SU-DHL-6 (cell line): ENCODE measurements at regions not wholly inside any gene's neighbourhood (a gene's known extent, or its start where the extent isn't known, plus 50 kb on each side); places are given as distances from the start of the nearest gene placed in this dataset.

Experiments used
- H2AFZ ChIP-seq: fragments of 200-600 bp; sonication (generic); 2 replicates; pipeline ENCODE4 v1.6.1; 2014; ENCODE audit warnings: low read depth, mild to moderate bottlenecking, moderate library complexity, mixed read lengths, antibody characterized with exemption, low read length; ENCODE audit not compliant: severe bottlenecking
- H3F3A ChIP-seq: fragments of 200-600 bp; shearing (Covaris generic); 2 replicates; pipeline ENCODE4 v1.6.0; 2016; ENCODE audit warnings: antibody characterized with exemption, mild to moderate bottlenecking; ENCODE audit not compliant: insufficient read depth
- H3K27ac ChIP-seq: fragments of 200-600 bp; sonication (generic); 2 replicates; pipeline ENCODE4 v1.5.1; 2016; ENCODE audit warnings: low read depth, mild to moderate bottlenecking, low read length, moderate library complexity, mixed read lengths
- H3K27me3 ChIP-seq: fragments of 200-600 bp; sonication (generic), shearing (Covaris generic); 2 replicates; pipeline ENCODE4 v1.6.0; 2014; ENCODE audit warnings: mild to moderate bottlenecking, low read length
- H3K36me3 ChIP-seq: fragments of 200-600 bp; sonication (generic); 2 replicates; pipeline ENCODE4 v1.6.1; 2014; ENCODE audit warnings: mild to moderate bottlenecking, low read length, mixed read lengths
- H3K4me2 ChIP-seq: fragments of 300-600, 200-600 bp; shearing (Covaris generic), sonication (generic); 2 replicates; pipeline ENCODE4 v1.6.0; 2014; ENCODE audit warnings: low read length, low read depth, mild to moderate bottlenecking; ENCODE audit not compliant: poor library complexity, severe bottlenecking
- H3K4me3 ChIP-seq: fragments of 200-600 bp; sonication (generic); 2 replicates; pipeline ENCODE4 v1.5.1; 2014; ENCODE audit warnings: antibody characterized with exemption, low read length, mild to moderate bottlenecking, mixed read lengths; ENCODE audit not compliant: insufficient read depth, poor library complexity, severe bottlenecking
- H3K79me2 ChIP-seq: fragments of 200-600 bp; sonication (generic); 2 replicates; pipeline ENCODE4 v1.6.1; 2014; ENCODE audit warnings: mild to moderate bottlenecking, low read length, moderate library complexity; ENCODE audit not compliant: insufficient read depth
- H3K9ac ChIP-seq: fragments of 200-600 bp; sonication (generic); 2 replicates; pipeline ENCODE4 v1.7.0; 2014; ENCODE audit warnings: mild to moderate bottlenecking, low read length
- H3K9me2 ChIP-seq: fragments of 200-600 bp; sonication (generic); replicated peaks from 2 replicates; pipeline ENCODE4 v1.6.1; 2014; ENCODE audit warnings: low read length; ENCODE audit not compliant: insufficient read depth
- H3K9me3 ChIP-seq: fragments of 200-600 bp; sonication (generic); 2 replicates; pipeline ENCODE4 v1.6.1; 2014; ENCODE audit warnings: low read length, mixed read lengths; ENCODE audit not compliant: insufficient read depth
- H4K20me1 ChIP-seq: fragments of 200-600 bp; sonication (generic); 2 replicates; pipeline ENCODE4 v1.6.1; 2014; ENCODE audit warnings: low read depth, mild to moderate bottlenecking, antibody characterized with exemption, low read length, moderate library complexity, mixed read lengths
- EZH2phosphoT487 ChIP-seq: fragments of 200-600 bp; sonication (generic), shearing (Covaris generic); conservative IDR thresholded peaks from 2 replicates; pipeline ENCODE4 v1.6.1; 2018; ENCODE audit warnings: mild to moderate bottlenecking, antibody characterized with exemption, low read length, moderate library complexity, mixed read lengths
- TF ChIP-seq, protein P1 (sequence below): fragments of 200-600 bp; sonication (generic); IDR thresholded peaks from one replicate; pipeline ENCODE4 v1.5.1; 2017; ENCODE audit warnings: antibody characterized with exemption, mild to moderate bottlenecking, low read length, moderate library complexity; ENCODE audit not compliant: insufficient read depth, poor library complexity, severe bottlenecking

GRCh38 chr4:188206783-188207182 lies 67.5 kb downstream of the TRIML1 start:
- no peaks in the 10 kb centered on the region for H4K20me1 ChIP-seq
- no peak overlapping the region for H3K4me3 ChIP-seq
- no peak overlapping the region for H3K9ac ChIP-seq
- H3F3A ChIP-seq: no peaks in the 10 kb centered on the region
- H3K79me2 ChIP-seq: no peaks in the 10 kb centered on the region
- no peak for TF ChIP-seq EZH2phosphoT487
- TF ChIP-seq, protein P1, sequence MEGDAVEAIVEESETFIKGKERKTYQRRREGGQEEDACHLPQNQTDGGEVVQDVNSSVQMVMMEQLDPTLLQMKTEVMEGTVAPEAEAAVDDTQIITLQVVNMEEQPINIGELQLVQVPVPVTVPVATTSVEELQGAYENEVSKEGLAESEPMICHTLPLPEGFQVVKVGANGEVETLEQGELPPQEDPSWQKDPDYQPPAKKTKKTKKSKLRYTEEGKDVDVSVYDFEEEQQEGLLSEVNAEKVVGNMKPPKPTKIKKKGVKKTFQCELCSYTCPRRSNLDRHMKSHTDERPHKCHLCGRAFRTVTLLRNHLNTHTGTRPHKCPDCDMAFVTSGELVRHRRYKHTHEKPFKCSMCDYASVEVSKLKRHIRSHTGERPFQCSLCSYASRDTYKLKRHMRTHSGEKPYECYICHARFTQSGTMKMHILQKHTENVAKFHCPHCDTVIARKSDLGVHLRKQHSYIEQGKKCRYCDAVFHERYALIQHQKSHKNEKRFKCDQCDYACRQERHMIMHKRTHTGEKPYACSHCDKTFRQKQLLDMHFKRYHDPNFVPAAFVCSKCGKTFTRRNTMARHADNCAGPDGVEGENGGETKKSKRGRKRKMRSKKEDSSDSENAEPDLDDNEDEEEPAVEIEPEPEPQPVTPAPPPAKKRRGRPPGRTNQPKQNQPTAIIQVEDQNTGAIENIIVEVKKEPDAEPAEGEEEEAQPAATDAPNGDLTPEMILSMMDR: no peak
- no peaks in the 10 kb centered on the region for H3K36me3 ChIP-seq
- no peaks in the 10 kb centered on the region for H3K9me2 ChIP-seq
- H2AFZ ChIP-seq: no peak overlapping the region
- H3K4me2 ChIP-seq: no peak overlapping the region
- H3K9me3 ChIP-seq: no peaks in the 10 kb centered on the region
- H3K27me3 ChIP-seq: no peaks in the 10 kb centered on the region
- H3K27ac ChIP-seq: no peak overlapping the region

- H3K9me2 ChIP-seq: no peaks in the 10 kb centered on the region
- H3K79me2 ChIP-seq: no peaks in the 10 kb centered on the region
- no peaks in the 10 kb centered on the region for H3K27me3 ChIP-seq
- no peak overlapping the region for H3K4me3 ChIP-seq
- H3K36me3 ChIP-seq: no peaks in the 10 kb centered on the region
- H3K9ac ChIP-seq: no peak overlapping the region
- H3K27ac ChIP-seq: no peak overlapping the region
- no peak overlapping the region for H2AFZ ChIP-seq
- H3F3A ChIP-seq: no peaks in the 10 kb centered on the region
- TF ChIP-seq, protein P1: no peak
- no peak for TF ChIP-seq EZH2phosphoT487
- no peaks in the 10 kb centered on the region for H4K20me1 ChIP-seq
- H3K4me2 ChIP-seq: no peak overlapping the region
- H3K9me3 ChIP-seq: no peaks in the 10 kb centered on the region
Observed at GRCh38 chr4:188214861-188215260, 75.6 kb downstream of the TRIML1 start.

DNA sequence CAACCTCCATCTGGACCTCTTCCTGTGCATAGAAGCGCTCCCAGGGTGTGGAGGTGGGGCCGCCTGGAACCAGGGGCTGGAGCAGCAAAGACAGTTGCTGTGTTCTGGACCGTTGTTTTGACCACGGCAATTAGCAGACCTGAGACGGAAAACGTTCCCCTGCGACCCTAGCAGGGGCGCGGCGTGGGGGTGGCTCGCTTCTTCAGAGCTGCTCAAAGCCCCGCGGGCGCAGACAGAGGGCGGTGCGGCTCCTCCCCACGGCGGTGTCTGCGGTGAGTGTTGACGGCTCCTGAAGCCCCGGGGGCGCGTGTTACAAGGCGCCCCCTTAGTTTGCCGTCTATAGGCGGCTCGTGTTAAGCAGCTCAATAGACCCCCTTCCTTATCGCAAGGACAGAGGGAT lies 79.2 kb downstream of the TRIML1 start:
- no peak overlapping the region for H2AFZ ChIP-seq
- TF ChIP-seq, protein P1: no peak
- no peaks in the 10 kb centered on the region for H3K79me2 ChIP-seq
- no peak overlapping the region for H3K4me3 ChIP-seq
- H4K20me1 ChIP-seq: no peaks in the 10 kb centered on the region
- no peak overlapping the region for H3K27ac ChIP-seq
- no peak overlapping the region for H3K9ac ChIP-seq
- H3K36me3 ChIP-seq: no peaks in the 10 kb centered on the region
- H3K4me2 ChIP-seq: no peak overlapping the region
- H3K9me3 ChIP-seq: no peaks in the 10 kb centered on the region
- no peaks in the 10 kb centered on the region for H3K9me2 ChIP-seq
- H3K27me3 ChIP-seq: no peaks in the 10 kb centered on the region
- no peaks in the 10 kb centered on the region for H3F3A ChIP-seq

GRCh38 chr4:188220006-188220405 lies 80.8 kb downstream of the TRIML1 start:
- no peaks in the 10 kb centered on the region for H3F3A ChIP-seq
- no peaks in the 10 kb centered on the region for H3K9me2 ChIP-seq
- no peaks in the 10 kb centered on the region for H4K20me1 ChIP-seq
- H3K27ac ChIP-seq: no peak overlapping the region
- H3K4me3 ChIP-seq: no peak overlapping the region
- H3K4me2 ChIP-seq: no peak overlapping the region
- no peaks in the 10 kb centered on the region for H3K36me3 ChIP-seq
- TF ChIP-seq EZH2phosphoT487: no peak
- TF ChIP-seq, protein P1: no peak
- H3K27me3 ChIP-seq: no peaks in the 10 kb centered on the region
- no peaks in the 10 kb centered on the region for H3K9me3 ChIP-seq
- H3K9ac ChIP-seq: no peak overlapping the region
- no peak overlapping the region for H2AFZ ChIP-seq
- no peaks in the 10 kb centered on the region for H3K79me2 ChIP-seq
